ENCODE measurements at regions not wholly inside any gene's neighbourhood (a gene's known extent, or its start where the extent isn't known, plus 50 kb on each side); places are given as distances from the start of the nearest gene placed in this dataset.

DNA sequence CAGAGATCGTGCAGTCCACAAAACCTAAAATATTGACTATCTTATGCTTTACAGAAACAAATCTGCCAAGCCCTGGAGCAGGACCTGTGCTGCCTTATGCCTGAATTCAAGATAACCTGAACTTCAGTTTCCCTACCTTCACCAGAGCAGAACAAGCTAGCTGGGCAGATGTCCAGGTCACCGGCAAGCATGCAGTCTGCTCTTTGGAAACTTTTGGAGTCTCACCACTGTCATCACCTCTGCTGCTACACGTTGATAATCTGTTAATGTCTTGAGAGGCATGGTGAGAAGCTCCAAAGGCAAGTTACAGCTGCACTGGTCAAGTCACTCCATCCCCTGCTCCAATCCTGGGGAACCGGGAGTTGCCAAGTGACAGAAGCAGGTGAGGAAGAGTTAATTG, 354.2 kb downstream of the RBM43 start:
- H3K9me3 Mint-ChIP-seq: peaks cover 3% of the 10 kb centered on the region
- DNase-seq (ENCODE audit: low read depth, low spot score): no peak
- H3K27me3 Mint-ChIP-seq (ENCODE audit: low read depth): no peaks in the 10 kb centered on the region
- no peak overlapping the region for H3K4me3 Mint-ChIP-seq
- no peak overlapping the region for H3K27ac Mint-ChIP-seq (ENCODE audit: unreplicated experiment)
- peaks cover 10% of the 10 kb centered on the region for H3K4me1 Mint-ChIP-seq
- TF ChIP-seq CTCF (conservative IDR thresholded peaks at IDR 0.05): no peak
- H3K36me3 Mint-ChIP-seq (ENCODE audit: low read depth): peaks cover 14% of the 10 kb centered on the region

DNA sequence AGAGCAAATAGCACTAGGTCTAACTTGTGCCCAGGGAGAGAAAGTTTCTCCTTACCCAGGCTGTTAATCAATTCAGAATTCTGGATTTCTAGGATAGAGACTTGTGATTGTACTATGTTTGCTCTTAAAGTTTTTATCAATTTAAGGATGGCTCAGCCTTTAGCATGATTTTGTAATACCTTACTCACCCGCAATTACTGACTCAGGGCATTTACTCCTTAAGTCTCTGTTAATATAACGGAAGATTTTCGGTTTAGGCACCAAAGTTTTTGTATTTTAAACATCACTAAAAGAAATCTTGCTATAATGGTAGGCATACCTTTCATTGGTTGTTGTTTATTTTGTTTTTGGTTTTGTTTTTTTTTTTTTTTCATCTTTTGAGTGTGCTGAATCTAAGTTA, 358.2 kb downstream of the RBM43 start:
- peaks cover 4% of the 10 kb centered on the region for H3K4me1 Mint-ChIP-seq
- H3K4me3 Mint-ChIP-seq: no peak overlapping the region
- H3K27me3 Mint-ChIP-seq (ENCODE audit: low read depth): no peaks in the 10 kb centered on the region
- TF ChIP-seq CTCF (conservative IDR thresholded peaks at IDR 0.05): no peak
- no peak overlapping the region for H3K27ac Mint-ChIP-seq (ENCODE audit: unreplicated experiment)
- DNase-seq (ENCODE audit: low read depth, low spot score): no peak
- peaks cover 11% of the 10 kb centered on the region for H3K9me3 Mint-ChIP-seq
- H3K36me3 Mint-ChIP-seq (ENCODE audit: low read depth): peaks cover 26% of the 10 kb centered on the region

DNA sequence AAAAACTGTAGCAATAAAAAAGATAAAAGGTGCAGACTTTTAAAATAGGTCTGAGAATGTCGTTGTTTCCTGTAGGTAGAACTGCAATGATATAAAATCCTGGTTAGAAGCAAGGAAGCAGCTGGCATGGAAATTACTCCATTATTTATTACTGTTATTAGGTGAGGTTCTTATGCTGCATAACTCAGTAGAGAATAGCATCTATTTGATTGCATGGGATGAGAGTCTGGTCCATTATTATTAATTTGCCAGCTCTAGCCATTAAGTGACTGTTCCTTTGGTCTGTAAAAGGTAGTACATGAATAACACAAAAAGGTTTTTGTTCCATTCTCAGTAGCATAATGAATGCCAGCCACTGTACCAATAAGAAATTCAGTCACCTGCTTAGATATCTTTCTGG, 358.6 kb downstream of the RBM43 start:
- DNase-seq (ENCODE audit: low read depth, low spot score): no peak
- Mint-ChIP-seq H3K4me1 (peaks cover 4% of the 10 kb centered on the region), H3K27ac (ENCODE audit: unreplicated experiment) (no peak overlapping the region), H3K27me3 (ENCODE audit: low read depth) (no peaks in the 10 kb centered on the region), H3K9me3 (peaks cover 14% of the 10 kb centered on the region), H3K4me3 (no peak overlapping the region), H3K36me3 (ENCODE audit: low read depth) (peaks cover 29% of the 10 kb centered on the region)
- no peak for TF ChIP-seq CTCF (conservative IDR thresholded peaks at IDR 0.05)

- TF ChIP-seq CTCF (conservative IDR thresholded peaks at IDR 0.05): no peak
- no peak overlapping the region for H3K27ac Mint-ChIP-seq (ENCODE audit: unreplicated experiment)
- H3K4me3 Mint-ChIP-seq: no peak overlapping the region
- peaks cover 21% of the 10 kb centered on the region for H3K9me3 Mint-ChIP-seq
- DNase-seq (ENCODE audit: low read depth, low spot score): no peak
- H3K36me3 Mint-ChIP-seq (ENCODE audit: low read depth): peaks cover 30% of the 10 kb centered on the region
- no peaks in the 10 kb centered on the region for H3K27me3 Mint-ChIP-seq (ENCODE audit: low read depth)
- peaks cover 9% of the 10 kb centered on the region for H3K4me1 Mint-ChIP-seq
These were observed 360.8 kb downstream of the RBM43 start for GRCh38 chr2:150900913-150901312.

DNA sequence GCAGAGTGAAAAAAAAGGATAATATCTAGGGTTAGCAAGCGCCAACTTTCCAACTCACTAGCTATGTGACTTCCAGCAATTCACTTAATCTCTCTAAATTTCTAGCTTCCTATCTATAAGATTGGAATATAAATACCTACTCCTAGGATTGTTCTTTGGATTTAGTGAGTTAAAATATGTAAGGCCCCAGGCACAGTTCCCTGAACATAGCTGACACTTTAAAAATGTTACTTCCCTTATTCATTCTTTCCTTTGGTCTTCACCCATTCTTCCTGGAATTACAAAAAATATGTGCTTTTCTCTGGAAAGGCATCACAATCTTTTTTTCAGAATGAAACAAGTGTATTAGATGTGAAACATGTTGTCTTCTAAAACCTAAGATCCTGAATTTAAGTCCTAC, 365.7 kb downstream of the RBM43 start:
- no peaks in the 10 kb centered on the region for H3K27me3 Mint-ChIP-seq (ENCODE audit: low read depth)
- H3K9me3 Mint-ChIP-seq: peaks cover 19% of the 10 kb centered on the region
- no peak for DNase-seq (ENCODE audit: low read depth, low spot score)
- H3K4me3 Mint-ChIP-seq: no peak overlapping the region
- H3K27ac Mint-ChIP-seq (ENCODE audit: unreplicated experiment): no peak overlapping the region
- TF ChIP-seq CTCF (conservative IDR thresholded peaks at IDR 0.05): no peak
- peaks cover 20% of the 10 kb centered on the region for H3K36me3 Mint-ChIP-seq (ENCODE audit: low read depth)
- H3K4me1 Mint-ChIP-seq: peaks cover 10% of the 10 kb centered on the region

DNA sequence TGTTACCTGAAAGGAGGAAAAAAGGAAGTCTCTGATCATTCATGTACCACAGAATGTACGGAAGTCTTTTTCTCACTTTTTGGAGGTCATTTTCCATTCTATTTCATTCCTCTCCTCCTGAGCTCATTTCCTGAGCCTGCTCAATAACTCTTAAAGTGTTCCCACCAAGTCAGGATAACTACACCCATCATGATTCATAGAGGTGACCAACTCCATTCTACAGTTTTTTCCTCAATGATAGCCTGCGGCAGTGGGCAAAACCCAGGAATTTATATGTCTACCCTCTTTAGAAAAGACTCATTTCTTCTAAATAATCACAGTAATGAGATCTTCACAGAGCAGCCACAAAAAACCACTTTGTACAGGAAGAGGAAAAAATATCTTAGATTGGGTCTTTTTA, 372.5 kb downstream of the RBM43 start:
- no peak for TF ChIP-seq CTCF (conservative IDR thresholded peaks at IDR 0.05)
- peaks cover 5% of the 10 kb centered on the region for H3K4me1 Mint-ChIP-seq
- DNase-seq (ENCODE audit: low read depth, low spot score): no peak
- H3K27me3 Mint-ChIP-seq (ENCODE audit: low read depth): no peaks in the 10 kb centered on the region
- H3K4me3 Mint-ChIP-seq: no peak overlapping the region
- H3K27ac Mint-ChIP-seq (ENCODE audit: unreplicated experiment): no peak overlapping the region
- H3K9me3 Mint-ChIP-seq: peaks cover 7% of the 10 kb centered on the region
- H3K36me3 Mint-ChIP-seq (ENCODE audit: low read depth): peaks cover 8% of the 10 kb centered on the region

Measured in neural crest cell (in vitro differentiated cells).